ENCODE measurements at regions not wholly inside any gene's neighbourhood (a gene's known extent, or its start where the extent isn't known, plus 50 kb on each side); places are given as distances from the start of the nearest gene placed in this dataset.

DNA sequence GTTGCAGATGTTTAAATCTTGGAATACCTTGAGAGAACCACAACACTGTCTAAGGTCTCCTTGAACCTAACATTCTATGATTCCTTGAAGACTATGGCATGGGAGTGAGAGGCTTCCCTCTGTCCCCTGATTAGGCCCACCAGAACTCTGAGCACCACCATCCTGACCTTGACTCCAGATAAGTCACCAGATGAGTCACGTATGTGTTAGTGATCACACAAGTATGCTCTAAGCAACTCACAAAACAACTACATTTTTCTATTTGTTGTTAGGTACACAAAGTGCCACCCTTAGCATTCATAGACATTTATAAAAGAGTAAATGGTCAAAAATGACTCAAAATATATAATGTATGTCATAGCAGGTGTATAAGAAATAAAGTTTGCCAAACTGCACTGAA lies 252.9 kb upstream of the CXXC4 start:
- Histone ChIP-seq H3K9me3 (no peaks in the 10 kb centered on the region), H3K36me3 (no peaks in the 10 kb centered on the region), H3K4me1 (peaks cover 0 to 4% of the 10 kb centered on the region in 2 donors), H3K27ac (no peak overlapping the region), H3K27me3 (no peaks in the 10 kb centered on the region), H3K4me3 (no peak overlapping the region)
- DNase-seq (ENCODE audit: low spot score), result no peak
- TF ChIP-seq CTCF (IDR thresholded peaks at IDR 0.05), result no peak

DNA sequence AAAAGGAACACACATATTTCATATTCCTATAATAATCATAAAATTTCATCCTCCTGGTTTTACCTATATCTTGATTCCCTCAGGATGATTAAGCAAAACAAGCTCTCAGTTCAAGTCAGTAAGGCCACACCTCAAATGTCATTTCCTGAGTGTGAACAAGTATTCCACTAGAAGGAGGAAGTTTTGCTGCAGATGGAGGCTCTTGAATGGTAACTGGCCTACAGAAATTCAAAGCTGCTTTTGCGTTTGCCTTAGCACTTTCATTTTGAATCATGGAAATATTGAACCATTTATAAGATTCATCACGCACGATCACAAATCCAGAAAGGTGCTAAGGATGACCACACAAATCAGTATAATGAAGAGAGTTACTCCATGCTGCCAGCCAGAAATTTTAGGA lies 254.4 kb upstream of the CXXC4 start:
- H3K4me3 ChIP-seq, result no peak overlapping the region
- no peaks in the 10 kb centered on the region for H3K9me3 ChIP-seq
- no peaks in the 10 kb centered on the region for H3K36me3 ChIP-seq
- TF ChIP-seq CTCF (IDR thresholded peaks at IDR 0.05), result no peak
- no peaks in the 10 kb centered on the region for H3K27me3 ChIP-seq
- DNase-seq (ENCODE audit: low spot score), result no peak
- H3K27ac ChIP-seq, result no peak overlapping the region
- peaks cover 0 to 4% of the 10 kb centered on the region in 2 donors for H3K4me1 ChIP-seq

DNA sequence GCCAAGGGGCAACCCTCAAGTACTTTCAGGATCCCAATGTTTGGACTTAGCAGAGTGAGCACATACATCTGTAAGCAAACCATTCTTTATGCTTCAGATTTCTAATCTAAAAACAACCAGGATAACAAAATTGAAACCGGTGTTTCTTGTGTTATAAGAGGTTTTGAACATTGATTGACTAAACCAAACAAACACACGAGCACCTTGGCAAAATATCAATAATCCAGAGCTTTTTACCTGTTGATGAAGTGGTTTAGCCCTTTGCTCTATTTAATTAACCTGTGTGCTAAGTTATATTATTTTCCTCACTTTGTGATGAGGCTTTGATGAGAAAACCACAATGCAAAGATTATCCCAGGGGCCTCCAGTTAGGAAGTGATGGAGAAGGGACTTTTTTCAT lies 255.3 kb upstream of the CXXC4 start:
- no peak overlapping the region for H3K27ac ChIP-seq
- H3K4me1 ChIP-seq, result peaks cover 0 to 4% of the 10 kb centered on the region in 2 donors
- H3K9me3 ChIP-seq, result no peaks in the 10 kb centered on the region
- TF ChIP-seq CTCF (IDR thresholded peaks at IDR 0.05), result no peak
- no peaks in the 10 kb centered on the region for H3K36me3 ChIP-seq
- no peaks in the 10 kb centered on the region for H3K27me3 ChIP-seq
- no peak overlapping the region for H3K4me3 ChIP-seq
- no peak for DNase-seq (ENCODE audit: low spot score)

- Histone ChIP-seq H3K36me3 (no peaks in the 10 kb centered on the region), H3K27ac (peak overlapping the region in 1 of 2 donors; percentile 30), H3K4me1 (peaks cover 0 to 4% of the 10 kb centered on the region in 2 donors), H3K4me3 (no peak overlapping the region), H3K27me3 (no peaks in the 10 kb centered on the region), H3K9me3 (no peaks in the 10 kb centered on the region)
- TF ChIP-seq CTCF (IDR thresholded peaks at IDR 0.05), result no peak
- no peak for DNase-seq (ENCODE audit: low spot score)
Observed at GRCh38 chr4:104751468-104751867, 256.8 kb upstream of the CXXC4 start.

DNA sequence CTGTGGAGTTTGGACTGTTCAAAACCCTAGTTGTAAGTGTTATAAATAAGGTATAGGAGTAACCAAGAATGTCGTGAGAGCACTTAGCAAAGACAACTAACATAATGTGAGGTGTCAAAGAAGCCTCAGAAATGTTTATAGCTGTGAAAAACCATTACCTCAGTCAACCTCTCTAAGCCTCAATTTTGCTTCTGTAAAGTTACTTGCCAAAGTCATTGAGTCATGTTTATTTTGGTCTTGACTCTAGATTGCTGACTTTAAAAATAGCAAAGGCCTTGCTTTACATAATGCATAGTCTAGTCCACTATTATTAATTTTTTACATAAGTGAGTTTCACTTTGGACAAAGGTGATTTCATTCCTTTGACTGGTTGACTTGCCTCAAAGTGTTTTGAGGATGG lies 257.6 kb upstream of the CXXC4 start:
- Histone ChIP-seq H3K27ac (peak overlapping the region in 1 of 2 donors; percentile 42), H3K4me3 (no peak overlapping the region), H3K36me3 (no peaks in the 10 kb centered on the region), H3K4me1 (peaks cover 0 to 4% of the 10 kb centered on the region in 2 donors), H3K9me3 (no peaks in the 10 kb centered on the region), H3K27me3 (no peaks in the 10 kb centered on the region)
- no peak for TF ChIP-seq CTCF (IDR thresholded peaks at IDR 0.05)
- DNase-seq (ENCODE audit: low spot score), result no peak

- Histone ChIP-seq H3K36me3 (no peaks in the 10 kb centered on the region), H3K9me3 (no peaks in the 10 kb centered on the region), H3K4me1 (peaks cover 0 to 4% of the 10 kb centered on the region in 2 donors), H3K27me3 (no peaks in the 10 kb centered on the region), H3K27ac (no peak overlapping the region), H3K4me3 (no peak overlapping the region)
- TF ChIP-seq CTCF (IDR thresholded peaks at IDR 0.05), result no peak
- DNase-seq (ENCODE audit: low spot score), result no peak
Observed at GRCh38 chr4:104756837-104757236, 262.1 kb upstream of the CXXC4 start.

Data from right atrium auricular region (tissue), 2 donors.